Endothelial cell of umbilical vein (primary cell): ENCODE measurements at regions not wholly inside any gene's neighbourhood (a gene's known extent, or its start where the extent isn't known, plus 50 kb on each side); places are given as distances from the start of the nearest gene placed in this dataset.

Experiments used
- BruUV-seq: library from RNA; stranded (reverse); fragments of 400-500 nt; replicated peaks from 2 replicates; lab custom pipeline; 2021; lab: Mats Ljungman, UMichigan
- CTCF ChIA-PET: fragments of 300-600, 350-600 bp; sonication (Branson Sonifier 250); formaldehyde crosslinking; loops from one replicate; lab custom pipeline; 2021; ENCODE audit warnings: antibody characterized with exemption, inconsistent platforms; lab: Charles Lee
- POLR2A ChIA-PET: fragments of 300-600, 350-600 bp; sonication (Branson Sonifier 250); formaldehyde crosslinking; loops from one replicate; lab custom pipeline; 2021; ENCODE audit warnings: antibody characterized with exemption, inconsistent platforms; lab: Charles Lee
- DNase-seq: peaks from one replicate; pipeline ENCODE4 v3.0.0-alpha.2; 2011; ENCODE audit warnings: low read depth, low spot score
- FAIRE-seq: peaks from 2 replicates; lab custom pipeline; 2011; peaks lifted over from hg19 to GRCh38; lab: Jason Lieb, UNC
- H2AFZ ChIP-seq: 2 replicates; pipeline ENCODE4 v1.6.0; 2012; ENCODE audit warnings: low read depth, low read length, control low read depth, inconsistent platforms
- H3K27ac ChIP-seq: 2 replicates; pipeline ENCODE4 v1.5.1; 2011; ENCODE audit warnings: low read depth, mild to moderate bottlenecking, control low read depth, low read length, moderate library complexity; ENCODE audit not compliant: insufficient read depth
- H3K27me3 ChIP-seq, 2 experiments: 2 replicates each; pipeline versions ENCODE4 v1.6.0 to v1.6.1; 2011; ENCODE audit warnings: low read length in 2 of 2, mixed read lengths in 1 of 2; ENCODE audit not compliant: control insufficient read depth in 2 of 2, insufficient read depth in 2 of 2
- H3K36me3 ChIP-seq, 2 experiments: 2 replicates in 1 of 2; 3 replicates in 1 of 2; pipeline ENCODE4 v1.5.1; 2011; ENCODE audit warnings: low read length in 2 of 2, mild to moderate bottlenecking in 1 of 2, moderate library complexity in 1 of 2; ENCODE audit not compliant: control insufficient read depth in 2 of 2, insufficient read depth in 2 of 2; ENCODE audit errors: extremely low read depth in 1 of 2
- H3K4me1 ChIP-seq: 3 replicates; pipeline ENCODE4 v1.5.1; 2011; ENCODE audit warnings: mild to moderate bottlenecking, low read length; ENCODE audit not compliant: control insufficient read depth, insufficient read depth; ENCODE audit errors: extremely low read depth
- H3K4me2 ChIP-seq: 2 replicates; pipeline ENCODE4 v1.6.1; 2011; ENCODE audit warnings: low read length, control low read depth, mixed read lengths; ENCODE audit not compliant: insufficient read depth
- H3K4me3 ChIP-seq, 3 experiments: fragments of 200-600 bp in 1 of 3; sonication (generic), shearing (Covaris generic) in 1 of 3; replicated peaks in 1 of 3; 2 replicates each; pipeline ENCODE4 v1.5.1; 2011 to 2016; ENCODE audit warnings: control low read depth in 3 of 3, low read length in 3 of 3, mild to moderate bottlenecking in 2 of 3, inconsistent platforms in 1 of 3, low read depth in 1 of 3, moderate library complexity in 1 of 3; ENCODE audit not compliant: insufficient read depth in 1 of 3
- H3K79me2 ChIP-seq: 2 replicates; pipeline ENCODE4 v1.6.0; 2012; ENCODE audit warnings: low read length, inconsistent platforms; ENCODE audit not compliant: control insufficient read depth, insufficient read depth
- H3K9ac ChIP-seq: replicated peaks from 2 replicates; pipeline ENCODE3; 2011; ENCODE audit warnings: low read length, control low read depth; ENCODE audit not compliant: insufficient read depth; ENCODE audit errors: extremely low read depth
- H3K9me1 ChIP-seq: replicated peaks from 3 replicates; pipeline ENCODE4 v1.6.0; 2011; ENCODE audit warnings: mild to moderate bottlenecking, low read length; ENCODE audit not compliant: control insufficient read depth, insufficient read depth; ENCODE audit errors: extremely low read depth
- H3K9me3 ChIP-seq: replicated peaks from 2 replicates; pipeline ENCODE4 v1.5.1; 2012; ENCODE audit warnings: low read length, inconsistent platforms; ENCODE audit not compliant: control insufficient read depth, insufficient read depth
- H4K20me1 ChIP-seq: replicated peaks from 2 replicates; pipeline ENCODE3; 2011; ENCODE audit warnings: mild to moderate bottlenecking, low read length; ENCODE audit not compliant: control insufficient read depth, insufficient read depth; ENCODE audit errors: extremely low read depth
- GATA2 ChIP-seq: IDR thresholded peaks from 2 replicates; pipeline ENCODE4 v1.7.0; 2011; ENCODE audit warnings: low read depth, mild to moderate bottlenecking, moderate library complexity, mixed read lengths, low read length; ENCODE audit not compliant: insufficient read length, insufficient read depth
- dilution Hi-C: fragments of 300-500 bp; cut with MboI; formaldehyde crosslinking; loops from one replicate; pipeline ENCODE4 v1.15.0; 2019; ENCODE audit warnings: low sequenced_read_pairs; ENCODE audit not compliant: extremely low pct_ligation_motif_present
- intact Hi-C: fragments of 100-400 bp; cut with micrococcal nuclease; formaldehyde crosslinking; loops from one replicate; pipeline ENCODE4 v1.10.0; 2022

- intact Hi-C loops (no loop called here), dilution Hi-C loops (no loop called here)
- no peaks in the 10 kb centered on the region for H3K9me1 ChIP-seq
- no peaks in the 10 kb centered on the region for H3K9me3 ChIP-seq
- no peak for TF ChIP-seq GATA2
- FAIRE-seq, result no peak
- H3K4me1 ChIP-seq, result no peaks in the 10 kb centered on the region
- H3K4me2 ChIP-seq, result no peak overlapping the region
- BruUV-seq, result no TSS peak
- no peaks in the 10 kb centered on the region for H3K79me2 ChIP-seq
- H2AFZ ChIP-seq, result no peak overlapping the region
- no peaks in the 10 kb centered on the region for H3K27me3 ChIP-seq
- no peak for DNase-seq
- no peaks in the 10 kb centered on the region for H3K36me3 ChIP-seq
- H4K20me1 ChIP-seq, result no peaks in the 10 kb centered on the region
- H3K4me3 ChIP-seq, result no peak overlapping the region
- no peak overlapping the region for H3K9ac ChIP-seq
- POLR2A ChIA-PET, result no interaction called here
- CTCF ChIA-PET, result no interaction called here
- no peak overlapping the region for H3K27ac ChIP-seq
These were observed 52.1 kb upstream of the EPHB1 start for GRCh38 chr3:134743006-134743405.
